Erythroblast (primary cell): ENCODE measurements at regions not wholly inside any gene's neighbourhood (a gene's known extent, or its start where the extent isn't known, plus 50 kb on each side); places are given as distances from the start of the nearest gene placed in this dataset.

Experiments
- GATA1 ChIP-seq: IDR thresholded peaks from 2 replicates; pipeline ENCODE4 v1.6.1; 2011; ENCODE audit warnings: low read depth, mild to moderate bottlenecking, control low read depth, low read length, moderate library complexity
- POLR2A ChIP-seq: IDR thresholded peaks from 2 replicates; pipeline ENCODE4 v1.6.1; 2011; ENCODE audit warnings: mild to moderate bottlenecking, low read length

DNA sequence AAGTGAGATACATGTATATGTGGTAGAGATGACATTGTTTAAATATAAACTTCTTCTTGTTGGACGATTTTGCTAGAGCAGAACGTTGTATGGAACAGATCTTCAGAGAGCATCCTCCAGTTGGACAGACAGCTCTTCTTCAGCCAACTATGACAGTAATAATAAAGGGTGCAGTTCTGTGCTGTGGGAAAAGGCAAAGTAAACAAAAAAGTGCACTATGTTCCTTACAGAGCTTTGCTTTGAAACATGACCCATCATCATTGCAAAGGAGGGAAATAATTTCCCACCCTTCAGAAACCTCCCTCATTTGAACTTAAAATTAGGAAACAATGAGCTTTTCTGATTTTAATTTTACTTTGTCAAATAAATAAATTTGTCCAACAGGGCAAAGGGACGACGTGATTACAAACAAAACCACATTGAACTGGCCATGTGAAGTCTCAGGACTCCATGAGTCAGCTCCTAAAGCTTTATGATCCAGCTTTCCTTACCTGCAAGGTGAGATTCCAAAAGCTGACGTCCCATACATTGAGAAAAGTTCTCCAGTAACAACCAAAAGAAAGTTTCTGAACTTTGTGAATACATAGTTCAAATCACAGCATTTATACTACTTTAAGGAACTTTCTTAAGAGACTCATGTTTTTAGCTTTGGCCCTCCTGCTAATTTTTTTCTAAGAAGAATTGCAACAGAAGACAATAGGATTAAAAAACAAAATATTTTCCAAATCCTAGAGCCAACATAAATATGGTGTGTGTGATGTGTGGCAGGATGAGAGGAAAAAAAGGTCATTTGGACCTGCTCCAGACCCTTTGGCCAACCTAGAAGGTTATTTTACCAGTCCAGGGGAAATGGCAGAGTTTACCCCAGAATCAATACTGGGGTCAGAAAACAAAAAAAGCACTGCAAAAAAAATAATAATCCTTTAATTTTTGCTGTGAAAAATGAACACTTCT lies 565.4 kb upstream of the NRP1 start:
- TF ChIP-seq POLR2A (no peak), GATA1 (no peak)
